Transverse colon (tissue), 1 donor: ENCODE measurements at regions not wholly inside any gene's neighbourhood (a gene's known extent, or its start where the extent isn't known, plus 50 kb on each side); places are given as distances from the start of the nearest gene placed in this dataset.

Source experiments
- EP300 ChIP-seq: sonication (generic); formaldehyde crosslinking; IDR thresholded peaks from one replicate; pipeline ENCODE4 v1.6.1; 2017; ENCODE audit warnings: antibody characterized with exemption, low read depth
- POLR2A ChIP-seq: fragments of 450-650 bp; IDR thresholded peaks from one replicate; pipeline ENCODE4 v1.6.1; 2016; ENCODE audit warnings: antibody characterized with exemption, mild to moderate bottlenecking, moderate library complexity

DNA sequence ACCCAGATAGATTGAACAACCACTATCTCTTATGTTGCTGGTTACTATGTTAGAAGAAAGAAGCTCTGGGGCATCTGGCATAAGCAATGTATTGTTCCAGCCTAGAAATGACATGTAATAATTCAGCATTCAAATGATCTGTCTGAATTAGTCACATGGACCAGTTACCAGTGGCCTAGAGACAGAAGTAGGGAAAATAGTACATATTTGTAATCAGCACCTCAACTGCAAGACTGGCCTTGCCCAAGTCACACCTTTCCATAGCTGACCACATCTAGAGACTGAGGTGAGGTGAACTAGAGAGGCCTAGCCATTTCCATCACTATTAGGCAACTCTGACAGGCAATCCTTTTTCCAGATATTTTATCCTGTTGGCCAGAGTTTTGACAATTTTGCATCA, 315.6 kb upstream of the KCND2 start:
- TF ChIP-seq EP300, result no peak
- TF ChIP-seq POLR2A, result no peak
